ENCODE measurements at regions not wholly inside any gene's neighbourhood (a gene's known extent, or its start where the extent isn't known, plus 50 kb on each side); places are given as distances from the start of the nearest gene placed in this dataset.

- WGBS (ENCODE audit: low lambda C conversion rate) = 45% methylated on average over 1 of the region's 1 CpG
- CTCF ChIA-PET = no interaction called here
Measured at GRCh38 chr5:67511911-67512310, 315.3 kb upstream of the CD180 start.

DNA sequence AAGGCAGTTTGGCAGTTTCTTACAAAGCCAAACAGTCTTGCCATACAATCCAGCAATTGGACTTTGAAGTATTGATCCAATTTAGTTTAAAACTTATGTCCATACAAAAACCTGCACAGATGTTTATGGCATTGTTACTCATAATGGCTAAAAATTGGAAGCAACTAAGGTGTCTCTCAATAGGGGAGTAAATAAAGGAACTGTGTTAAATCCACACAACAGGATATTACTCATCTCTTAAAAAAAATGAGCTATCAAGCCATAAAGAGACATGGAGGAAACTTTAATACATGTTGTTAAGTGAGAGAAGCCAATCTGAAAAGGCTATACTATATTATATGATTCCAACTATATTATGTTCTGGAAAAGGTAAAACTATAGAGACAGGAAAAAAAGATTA, 313.6 kb upstream of the CD180 start:
- Histone ChIP-seq H3K27me3 (ENCODE audit: insufficient read depth) (no peaks in the 10 kb centered on the region), H3K79me2 (ENCODE audit: insufficient read depth) (no peaks in the 10 kb centered on the region), H3K4me3 (ENCODE audit: low read depth in 2 of 2, low read length in 1 of 2) (no peak overlapping the region), H3F3A (replicated peaks; ENCODE audit: insufficient read depth) (no peaks in the 10 kb centered on the region), H2AFZ (ENCODE audit: low read depth) (no peak overlapping the region), H4K20me1 (ENCODE audit: insufficient read depth) (no peaks in the 10 kb centered on the region), H3K4me1 (ENCODE audit: control insufficient read depth in 1 of 2, insufficient read depth in 2 of 2, low read depth in 1 of 2, low read length in 1 of 2) (no peaks in the 10 kb centered on the region; a peak in 1 of 4 replicates), H3K9me3 (no peaks in the 10 kb centered on the region), H3K9me2 (no peaks in the 10 kb centered on the region), H3K4me2 (no peak overlapping the region), H3K27ac (ENCODE audit: low read depth in 2 of 2, low read length in 1 of 2) (no peak overlapping the region), H3K9ac (no peak overlapping the region), H3K36me3 (replicated peaks in 1 of 2; ENCODE audit: control insufficient read depth in 1 of 2, insufficient read depth in 2 of 2, low read length in 1 of 2) (no peaks in the 10 kb centered on the region)
- CTCF ChIA-PET = no interaction called here
- no peak for DNase-seq
- POLR2A ChIA-PET = no interaction called here
- TF ChIP-seq CHD2 (IDR thresholded peaks at IDR 0.05; ENCODE audit: low read length, partially characterized antibody) = no peak
- TF ChIP-seq PBX3 (IDR thresholded peaks at IDR 0.05) = no peak
- no peak for TF ChIP-seq NRF1 (IDR thresholded peaks at IDR 0.05; ENCODE audit: low read depth, low read length)
- TF ChIP-seq YY1 (IDR thresholded peaks at IDR 0.05; ENCODE audit: low read depth) = no peak
- TF ChIP-seq USF2 (IDR thresholded peaks at IDR 0.05; ENCODE audit: borderline replicate concordance, low read depth, low read length) = no peak
- TF ChIP-seq FOSL2 (IDR thresholded peaks at IDR 0.05; ENCODE audit: borderline replicate concordance, low read depth) = no peak
- TF ChIP-seq MEF2A (IDR thresholded peaks at IDR 0.05; ENCODE audit: borderline replicate concordance, low read depth) = no peak
- no peak for TF ChIP-seq NFIC (IDR thresholded peaks at IDR 0.05; ENCODE audit: borderline replicate concordance)
- TF ChIP-seq GABPA (IDR thresholded peaks at IDR 0.05; ENCODE audit: low read depth) = no peak
- TF ChIP-seq IRF3 (IDR thresholded peaks at IDR 0.05; ENCODE audit: low read depth, low read length) = no peak
- no peak for TF ChIP-seq FOXJ3 (CRISPR knock-in tag; IDR thresholded peaks at IDR 0.05)
- TF ChIP-seq EP300 (IDR thresholded peaks at IDR 0.05; ENCODE audit: borderline replicate concordance in 1 of 2, low read depth in 1 of 2, low read length in 1 of 2) = no peak
- TF ChIP-seq EZH2phosphoT487 (IDR thresholded peaks at IDR 0.05; ENCODE audit: borderline replicate concordance, low read depth) = no peak

More at GRCh38 chr5:67511911-67512310, 315.3 kb upstream of the CD180 start:
- no peak for DNase-seq
- no peak overlapping the region for H3K27ac ChIP-seq (ENCODE audit: low read depth in 2 of 2, low read length in 1 of 2)
- H3K4me3 ChIP-seq (ENCODE audit: low read depth in 2 of 2, low read length in 1 of 2) = no peak overlapping the region
- POLR2A ChIA-PET = no interaction called here
- no peak overlapping the region for H3K9ac ChIP-seq
- H3F3A ChIP-seq (replicated peaks; ENCODE audit: insufficient read depth) = no peaks in the 10 kb centered on the region
- H3K4me1 ChIP-seq (ENCODE audit: control insufficient read depth in 1 of 2, insufficient read depth in 2 of 2, low read depth in 1 of 2, low read length in 1 of 2) = no peaks in the 10 kb centered on the region; a peak in 1 of 4 replicates
- H3K36me3 ChIP-seq (replicated peaks in 1 of 2; ENCODE audit: control insufficient read depth in 1 of 2, insufficient read depth in 2 of 2, low read length in 1 of 2) = no peaks in the 10 kb centered on the region
- H3K4me2 ChIP-seq = no peak overlapping the region
- no peaks in the 10 kb centered on the region for H4K20me1 ChIP-seq (ENCODE audit: insufficient read depth)
- TF ChIP-seq POLR2AphosphoS5 (IDR thresholded peaks at IDR 0.05; ENCODE audit: low read depth, low read length) = no peak
- TF ChIP-seq NFIC (IDR thresholded peaks at IDR 0.05; ENCODE audit: borderline replicate concordance) = no peak
- TF ChIP-seq NRF1 (IDR thresholded peaks at IDR 0.05; ENCODE audit: low read depth, low read length) = no peak
- no peak for TF ChIP-seq RXRA (IDR thresholded peaks at IDR 0.05; ENCODE audit: borderline replicate concordance, low read depth)
- TF ChIP-seq SMC3 (IDR thresholded peaks at IDR 0.05; ENCODE audit: low read depth, low read length) = no peak
- TF ChIP-seq IRF3 (IDR thresholded peaks at IDR 0.05; ENCODE audit: low read depth, low read length) = no peak
- TF ChIP-seq GATA2 (CRISPR knock-in tag; IDR thresholded peaks at IDR 0.05) = no peak
- no peak for TF ChIP-seq MAX (IDR thresholded peaks at IDR 0.05; ENCODE audit: low read depth)
- TF ChIP-seq TEAD4 (IDR thresholded peaks at IDR 0.05; ENCODE audit: borderline replicate concordance, insufficient read depth) = no peak
- TF ChIP-seq FOSL2 (IDR thresholded peaks at IDR 0.05; ENCODE audit: borderline replicate concordance, low read depth) = no peak
- TF ChIP-seq FOXJ3 (CRISPR knock-in tag; IDR thresholded peaks at IDR 0.05) = no peak
- no peak for TF ChIP-seq EP300 (IDR thresholded peaks at IDR 0.05; ENCODE audit: borderline replicate concordance in 1 of 2, low read depth in 1 of 2, low read length in 1 of 2)
- TF ChIP-seq, protein P1, sequence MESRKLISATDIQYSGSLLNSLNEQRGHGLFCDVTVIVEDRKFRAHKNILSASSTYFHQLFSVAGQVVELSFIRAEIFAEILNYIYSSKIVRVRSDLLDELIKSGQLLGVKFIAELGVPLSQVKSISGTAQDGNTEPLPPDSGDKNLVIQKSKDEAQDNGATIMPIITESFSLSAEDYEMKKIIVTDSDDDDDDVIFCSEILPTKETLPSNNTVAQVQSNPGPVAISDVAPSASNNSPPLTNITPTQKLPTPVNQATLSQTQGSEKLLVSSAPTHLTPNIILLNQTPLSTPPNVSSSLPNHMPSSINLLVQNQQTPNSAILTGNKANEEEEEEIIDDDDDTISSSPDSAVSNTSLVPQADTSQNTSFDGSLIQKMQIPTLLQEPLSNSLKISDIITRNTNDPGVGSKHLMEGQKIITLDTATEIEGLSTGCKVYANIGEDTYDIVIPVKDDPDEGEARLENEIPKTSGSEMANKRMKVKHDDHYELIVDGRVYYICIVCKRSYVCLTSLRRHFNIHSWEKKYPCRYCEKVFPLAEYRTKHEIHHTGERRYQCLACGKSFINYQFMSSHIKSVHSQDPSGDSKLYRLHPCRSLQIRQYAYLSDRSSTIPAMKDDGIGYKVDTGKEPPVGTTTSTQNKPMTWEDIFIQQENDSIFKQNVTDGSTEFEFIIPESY (IDR thresholded peaks at IDR 0.05; ENCODE audit: borderline replicate concordance, low read depth) = no peak
- no peaks in the 10 kb centered on the region for H3K9me2 ChIP-seq
- H3K27me3 ChIP-seq (ENCODE audit: insufficient read depth) = no peaks in the 10 kb centered on the region
- no peak overlapping the region for H2AFZ ChIP-seq (ENCODE audit: low read depth)
- no peaks in the 10 kb centered on the region for H3K79me2 ChIP-seq (ENCODE audit: insufficient read depth)
- H3K9me3 ChIP-seq = no peaks in the 10 kb centered on the region
